ENCODE measurements at regions not wholly inside any gene's neighbourhood (a gene's known extent, or its start where the extent isn't known, plus 50 kb on each side); places are given as distances from the start of the nearest gene placed in this dataset.

GRCh38 chr1:106793651-106794050 lies 262.8 kb upstream of the PRMT6 start:
- no peak for FAIRE-seq
- DNase-seq (ENCODE audit: low spot score), result no peak

- FAIRE-seq, result no peak
- peak; percentile 15 for DNase-seq (ENCODE audit: low spot score)
These were observed 257.5 kb upstream of the PRMT6 start for GRCh38 chr1:106798991-106799390.

- DNase-seq (ENCODE audit: low spot score), result no peak
- FAIRE-seq, result no peak
These were observed 254.3 kb upstream of the PRMT6 start for GRCh38 chr1:106802181-106802580.

GRCh38 chr1:106814418-106814817 lies 242.1 kb upstream of the PRMT6 start:
- no peak for DNase-seq (ENCODE audit: low spot score)
- FAIRE-seq, result no peak

DNA sequence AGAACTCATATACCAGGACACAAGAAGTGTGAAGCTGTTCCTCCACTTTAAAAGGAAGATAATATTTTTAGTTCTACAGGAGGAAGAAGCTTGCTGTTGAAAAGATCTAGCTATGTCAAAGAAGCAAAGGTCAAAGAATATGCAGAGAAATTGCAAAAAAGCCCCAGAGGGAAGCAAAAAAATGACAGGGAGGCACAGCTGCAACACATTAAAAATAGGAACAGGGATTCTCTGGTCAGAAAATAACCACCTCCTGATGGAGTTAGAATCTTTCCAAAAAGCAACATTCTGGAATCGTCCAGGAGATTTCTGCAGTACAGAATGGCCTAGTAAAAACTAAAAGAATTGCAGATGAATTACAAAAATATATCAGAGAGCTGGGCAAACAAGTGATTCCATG lies 238.9 kb upstream of the PRMT6 start:
- FAIRE-seq (no peak), DNase-seq (ENCODE audit: low spot score) (no peak)

GRCh38 chr1:106831511-106831910 lies 225.0 kb upstream of the PRMT6 start:
- DNase-seq (ENCODE audit: low spot score) (no peak), FAIRE-seq (no peak)

GRCh38 chr1:106836708-106837107 lies 219.8 kb upstream of the PRMT6 start:
- FAIRE-seq (no peak), DNase-seq (ENCODE audit: low spot score) (no peak)

DNA sequence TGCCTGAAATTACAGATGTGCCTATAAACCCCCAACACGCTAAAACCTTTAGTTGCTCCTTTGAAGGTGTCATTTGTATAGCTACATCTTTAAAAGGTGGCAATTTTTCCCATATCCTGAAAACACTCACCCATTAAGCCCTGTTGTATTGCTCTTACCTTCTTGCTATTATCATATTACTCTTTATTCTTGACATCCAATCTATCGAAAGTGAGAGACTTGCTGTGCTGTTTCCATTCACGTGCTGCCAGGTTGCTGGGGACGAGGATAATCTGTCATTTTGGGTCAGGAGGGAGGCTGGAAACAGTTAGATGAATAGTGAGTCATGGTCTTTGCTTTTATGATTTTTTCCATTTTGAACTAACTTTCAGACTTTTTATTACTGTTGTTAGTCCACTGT lies 213.0 kb upstream of the PRMT6 start:
- no peak for FAIRE-seq

GRCh38 chr1:106846656-106847055 lies 209.8 kb upstream of the PRMT6 start:
- no peak for FAIRE-seq
- DNase-seq (ENCODE audit: low spot score), result no peak

More for the DNA sequence above, 213.0 kb upstream of the PRMT6 start:
- DNase-seq (ENCODE audit: low spot score), result no peak

GRCh38 chr1:106861110-106861509 lies 195.4 kb upstream of the PRMT6 start:
- DNase-seq (ENCODE audit: low spot score) (no peak), FAIRE-seq (no peak)

DNA sequence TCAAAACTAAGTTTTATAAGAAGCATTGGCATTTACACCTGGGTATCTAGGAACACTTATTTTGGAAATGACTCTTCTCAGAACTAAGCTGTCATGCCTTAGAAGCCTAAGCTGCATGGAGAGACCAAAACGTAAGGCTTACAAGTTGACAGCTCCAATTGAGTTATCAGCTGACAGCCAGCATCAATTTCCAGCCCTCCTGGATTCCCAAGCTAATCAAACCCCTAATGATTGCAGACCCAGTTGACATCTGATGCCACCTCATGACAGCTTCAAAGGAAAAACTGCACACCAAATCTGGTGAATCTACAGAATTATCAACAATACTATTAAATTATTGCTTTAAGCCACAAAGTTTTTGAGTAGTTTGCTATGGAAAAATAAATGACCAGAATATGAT lies 187.6 kb upstream of the PRMT6 start:
- FAIRE-seq (no peak), DNase-seq (ENCODE audit: low spot score) (no peak)

- no peak for DNase-seq (ENCODE audit: low spot score)
- FAIRE-seq, result no peak
These were observed 180.9 kb upstream of the PRMT6 start for GRCh38 chr1:106875622-106876021.

DNA sequence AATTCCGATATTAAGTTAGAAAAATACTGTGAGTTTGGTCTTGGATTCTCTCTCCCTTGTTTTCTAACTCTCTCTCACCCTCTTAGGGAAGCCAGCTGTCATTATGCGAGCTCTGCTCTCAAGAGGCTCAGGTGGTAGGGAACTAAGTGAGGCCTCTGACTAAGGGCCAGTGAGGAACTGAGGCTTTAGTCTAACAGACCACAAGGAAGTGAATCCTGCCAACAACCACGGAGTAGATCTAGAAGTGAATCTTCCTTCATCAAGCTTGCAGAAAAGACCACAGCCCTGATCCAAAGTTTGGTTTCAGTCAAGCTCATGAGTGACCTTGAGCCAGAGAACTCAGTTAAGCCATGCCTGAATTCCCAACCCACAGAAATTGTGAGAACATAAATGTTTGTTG lies 180.1 kb upstream of the PRMT6 start:
- DNase-seq (ENCODE audit: low spot score) (no peak), FAIRE-seq (no peak)

GRCh38 chr1:106879538-106879937 lies 176.9 kb upstream of the PRMT6 start:
- no peak for FAIRE-seq
- no peak for DNase-seq (ENCODE audit: low spot score)

DNA sequence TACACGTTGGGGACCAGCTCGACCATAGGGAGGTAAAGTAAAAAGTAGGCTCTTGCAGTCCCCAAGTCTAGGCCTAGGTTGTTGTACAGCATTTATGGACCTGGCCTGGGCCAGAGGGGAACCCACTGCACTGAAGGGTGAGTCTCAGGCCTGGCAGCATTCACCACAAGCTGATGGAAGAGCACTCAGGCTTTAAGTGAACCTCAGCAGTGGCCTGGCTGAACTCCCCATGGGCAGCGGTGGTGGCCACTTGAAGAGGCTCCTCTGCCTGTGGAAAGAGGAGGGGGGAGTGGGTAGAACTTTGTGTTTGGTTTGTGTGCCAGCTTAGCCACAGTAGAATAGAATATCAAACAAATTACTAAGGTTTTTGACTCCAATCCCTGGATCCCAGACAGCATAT lies 176.2 kb upstream of the PRMT6 start:
- FAIRE-seq (no peak), DNase-seq (ENCODE audit: low spot score) (no peak)

DNA sequence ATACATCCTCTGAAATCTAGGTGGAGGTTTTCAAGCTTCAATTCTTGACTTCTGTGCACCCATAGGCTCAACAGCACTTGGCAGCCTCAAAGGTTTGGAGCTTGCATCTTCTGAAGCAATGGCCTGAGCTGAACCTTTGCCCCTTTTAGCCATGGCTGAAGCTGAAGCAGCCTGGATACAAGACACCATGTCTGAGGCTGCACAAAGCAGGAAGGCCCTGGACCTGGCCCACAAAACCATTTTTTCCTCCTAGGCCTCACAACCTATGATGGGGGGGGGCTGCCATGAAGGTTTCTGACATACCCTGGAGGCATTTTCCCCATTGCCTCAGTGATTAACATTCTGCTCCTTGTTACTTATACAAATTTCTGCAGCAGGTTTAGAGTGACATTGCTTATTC lies 173.3 kb upstream of the PRMT6 start:
- DNase-seq (ENCODE audit: low spot score) (no peak), FAIRE-seq (no peak)

DNA sequence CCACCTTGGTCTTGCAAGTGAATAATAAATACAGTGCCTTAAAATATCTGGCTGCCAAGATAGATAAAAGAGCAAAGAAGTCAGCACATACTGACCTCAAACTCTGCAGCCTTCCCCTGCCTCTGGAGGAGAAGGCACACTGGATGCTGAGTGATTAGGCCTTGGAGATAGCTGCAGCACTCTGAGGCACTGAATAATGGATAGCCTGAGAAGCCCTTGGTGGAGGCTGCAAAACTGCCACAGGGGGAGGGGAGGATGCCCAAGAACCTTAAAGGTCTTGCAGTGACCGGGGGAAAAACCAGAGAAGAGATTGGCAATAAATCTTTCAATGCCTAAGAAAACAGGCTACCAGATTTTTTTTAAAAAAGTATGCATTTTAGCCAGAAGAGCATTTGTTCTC lies 167.4 kb upstream of the PRMT6 start:
- no peak for FAIRE-seq
- no peak for DNase-seq (ENCODE audit: low spot score)

DNA sequence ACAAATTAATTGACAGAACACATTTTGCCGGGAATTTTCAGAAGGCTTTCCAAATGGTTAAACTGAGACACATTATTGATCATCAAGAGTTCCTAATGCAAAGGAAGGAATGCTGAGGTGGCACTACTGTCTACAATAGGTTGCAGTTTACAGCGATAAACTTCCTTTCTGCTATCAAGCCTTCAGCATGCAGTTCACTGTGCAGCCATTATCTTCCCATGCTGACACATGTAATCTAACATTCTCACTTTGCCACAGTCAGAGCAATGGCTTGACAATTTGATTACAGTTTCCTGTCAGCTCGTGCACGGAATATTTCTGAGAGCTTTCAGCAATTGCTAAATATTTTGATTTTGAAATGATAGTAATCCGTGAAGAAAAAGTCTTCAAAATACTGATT lies 166.9 kb upstream of the PRMT6 start:
- DNase-seq (ENCODE audit: low spot score) (no peak), FAIRE-seq (no peak)

DNA sequence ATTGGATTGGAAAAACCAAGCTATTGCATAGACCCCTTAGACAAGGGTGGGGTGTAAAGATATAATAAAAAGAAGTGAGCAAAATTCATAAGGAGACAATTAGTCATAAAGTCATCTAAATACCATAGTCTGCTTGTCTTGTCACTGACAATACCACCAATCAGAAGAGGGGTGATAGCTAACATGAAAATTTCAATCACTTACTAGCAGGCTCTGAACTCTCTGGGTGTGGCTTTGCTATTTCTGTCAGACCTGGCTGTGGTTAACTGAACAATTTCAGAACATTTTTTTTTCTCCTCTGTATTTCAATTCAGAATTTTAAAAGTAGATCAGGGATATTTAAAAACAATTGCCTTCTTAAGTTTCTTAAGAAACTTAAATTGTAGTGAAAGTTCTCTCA lies 158.5 kb upstream of the PRMT6 start:
- no peak for DNase-seq (ENCODE audit: low spot score)
- no peak for FAIRE-seq

DNA sequence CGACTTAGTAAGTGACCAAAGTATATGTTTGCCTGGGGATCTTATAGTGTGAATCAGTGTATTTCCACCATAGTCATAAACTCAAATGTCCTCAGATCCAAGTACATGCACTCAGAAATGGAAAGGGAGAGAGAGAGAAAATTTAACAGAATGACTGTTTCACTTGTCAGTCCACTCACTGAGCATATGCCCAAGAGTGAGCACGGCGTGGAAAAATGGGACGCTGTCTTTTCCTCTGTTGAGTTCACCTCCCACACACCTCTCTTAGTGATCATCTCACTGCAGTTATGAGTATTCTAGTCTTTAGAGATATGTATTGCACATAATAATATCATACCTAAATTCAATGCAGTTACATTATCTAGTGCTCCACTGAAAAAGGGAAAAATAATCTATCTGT lies 156.8 kb upstream of the PRMT6 start:
- DNase-seq (ENCODE audit: low spot score) (no peak), FAIRE-seq (no peak)

GRCh38 chr1:106907795-106908194 lies 148.7 kb upstream of the PRMT6 start:
- DNase-seq (ENCODE audit: low spot score) (no peak), FAIRE-seq (no peak)

- no peak for DNase-seq (ENCODE audit: low spot score)
- FAIRE-seq, result no peak
These were observed 147.8 kb upstream of the PRMT6 start for GRCh38 chr1:106908689-106909088.

DNA sequence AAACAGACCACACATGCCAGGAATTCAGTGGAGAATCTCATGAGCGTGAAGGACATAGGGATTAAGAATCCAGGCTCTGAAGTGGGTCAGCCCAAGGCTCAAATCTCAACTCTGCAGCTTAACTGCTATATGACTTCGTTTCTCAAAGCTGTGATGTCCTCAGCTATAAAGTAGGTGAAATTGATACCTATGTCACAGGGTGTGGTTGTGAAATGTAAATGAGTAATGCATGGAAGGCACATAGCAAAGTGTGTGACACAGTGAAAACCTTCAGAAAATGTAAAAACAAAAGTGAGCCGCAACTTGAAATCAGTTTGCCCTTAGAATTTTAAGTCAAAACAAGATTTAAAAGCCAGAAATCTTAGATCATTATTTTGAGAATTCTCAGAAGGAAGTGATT lies 145.7 kb upstream of the PRMT6 start:
- DNase-seq (ENCODE audit: low spot score) (no peak), FAIRE-seq (no peak)

DNA sequence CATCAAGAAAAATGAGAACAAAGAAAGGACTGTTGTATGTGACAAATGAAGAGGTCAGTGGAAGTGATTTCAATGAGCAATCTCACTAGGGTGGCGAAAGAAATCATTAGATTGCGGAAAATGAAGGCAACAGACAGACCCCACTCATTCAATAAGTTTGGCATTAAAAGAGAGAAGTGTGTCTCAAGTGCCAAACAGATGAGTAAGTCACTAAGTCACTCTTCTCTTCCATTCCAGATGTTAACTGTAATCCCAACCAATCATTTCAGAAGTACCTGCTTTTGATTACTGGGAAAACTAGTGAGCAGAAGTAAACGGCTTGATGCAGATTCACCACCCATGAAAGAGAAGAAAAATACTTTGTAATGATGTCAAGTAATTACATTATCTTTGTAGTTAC lies 144.3 kb upstream of the PRMT6 start:
- FAIRE-seq (no peak), DNase-seq (ENCODE audit: low spot score) (no peak)

GRCh38 chr1:106921186-106921585 lies 135.3 kb upstream of the PRMT6 start:
- DNase-seq (ENCODE audit: low spot score), result no peak
- no peak for FAIRE-seq

All from urothelium cell line (cell line).